GM19328 (cell line): ENCODE measurements at regions not wholly inside any gene's neighbourhood (a gene's known extent, or its start where the extent isn't known, plus 50 kb on each side); places are given as distances from the start of the nearest gene placed in this dataset.

Experiments used
- ATAC-seq: cut with Tn5 transposase; IDR thresholded peaks from one replicate; pipeline ENCODE4 v1.9.1; 2021; ENCODE audit warnings: mild to moderate bottlenecking, moderate library complexity; ENCODE audit not compliant: unreplicated experiment

GRCh38 chr5:125263356-125263755 is 516.9 kb upstream of the ZNF608 start:
- ATAC-seq, result no peak

- ATAC-seq, result no peak
Measured at GRCh38 chr5:125266106-125266505, 519.7 kb upstream of the ZNF608 start.

- ATAC-seq, result no peak
Measured at GRCh38 chr5:125267636-125268248, 521.3 kb upstream of the ZNF608 start.

GRCh38 chr5:125269926-125270325 is 523.5 kb upstream of the ZNF608 start:
- ATAC-seq, result no peak

- ATAC-seq, result no peak
Measured at GRCh38 chr5:125272357-125272756, 525.9 kb upstream of the ZNF608 start.

GRCh38 chr5:125274211-125274610 is 527.8 kb upstream of the ZNF608 start:
- ATAC-seq, result no peak

- ATAC-seq, result no peak
Measured at GRCh38 chr5:125274938-125275724, 528.7 kb upstream of the ZNF608 start.

- no peak for ATAC-seq
Measured at GRCh38 chr5:125275725-125276090, 529.3 kb upstream of the ZNF608 start.

- no peak for ATAC-seq
Measured at GRCh38 chr5:125276096-125276495, 529.7 kb upstream of the ZNF608 start.

- no peak for ATAC-seq
Measured at GRCh38 chr5:125277494-125278154, 531.2 kb upstream of the ZNF608 start.

GRCh38 chr5:125278711-125279110 is 532.3 kb upstream of the ZNF608 start:
- ATAC-seq, result no peak

- no peak for ATAC-seq
Measured at GRCh38 chr5:125281667-125282066, 535.2 kb upstream of the ZNF608 start.

- ATAC-seq, result no peak
Measured at GRCh38 chr5:125283372-125283771, 536.9 kb upstream of the ZNF608 start.

GRCh38 chr5:125286271-125286670 is 539.8 kb upstream of the ZNF608 start:
- ATAC-seq, result no peak

GRCh38 chr5:125289606-125290005 is 543.2 kb upstream of the ZNF608 start:
- no peak for ATAC-seq

GRCh38 chr5:125290935-125291334 is 544.5 kb upstream of the ZNF608 start:
- ATAC-seq, result no peak

GRCh38 chr5:125291447-125291846 is 545.0 kb upstream of the ZNF608 start:
- ATAC-seq, result no peak

- no peak for ATAC-seq
Measured at GRCh38 chr5:125293223-125293622, 546.8 kb upstream of the ZNF608 start.

GRCh38 chr5:125293726-125294125 is 547.3 kb upstream of the ZNF608 start:
- ATAC-seq, result no peak

GRCh38 chr5:125294844-125295243 is 548.4 kb upstream of the ZNF608 start:
- no peak for ATAC-seq

- ATAC-seq, result no peak
Measured at GRCh38 chr5:125295405-125295872, 549.0 kb upstream of the ZNF608 start.

- ATAC-seq, result no peak
Measured at GRCh38 chr5:125298258-125298657, 551.8 kb upstream of the ZNF608 start.
